ENCODE measurements at regions not wholly inside any gene's neighbourhood (a gene's known extent, or its start where the extent isn't known, plus 50 kb on each side); places are given as distances from the start of the nearest gene placed in this dataset.

- H3K4me3 ChIP-seq, result no peak overlapping the region
- FAIRE-seq (peak; percentile 66), DNase-seq (ENCODE audit: extremely low read depth in 1 of 4, low spot score in 3 of 4) (peak; percentile 37 to 53 (median 46)), ATAC-seq (peak; percentile 60)
- H3K9ac ChIP-seq (ENCODE audit: insufficient read depth in 1 of 2, low read depth in 2 of 2, low read length in 2 of 2), result no peak overlapping the region
- H3K27ac ChIP-seq (ENCODE audit: extremely low read depth, low read depth, low read length), result no peak overlapping the region
- in situ Hi-C loops (cut with MboI) (no loop called here), intact Hi-C loops (cut with micrococcal nuclease) (no loop called here)
- no peaks in the 10 kb centered on the region for H4K20me1 ChIP-seq (replicated peaks; ENCODE audit: control insufficient read depth, insufficient read depth, low read length)
- peaks cover 0 to 12% of the 10 kb centered on the region in 2 experiments; a peak in 3 of 5 replicates for H3K4me1 ChIP-seq (replicated peaks in 1 of 2; ENCODE audit: control insufficient read depth in 2 of 2, insufficient read depth in 2 of 2, low read length in 2 of 2)
- WGBS (ENCODE audit: insufficient coverage, low coverage, missing lambda C conversion rate), result 17% methylated on average over 8 of the region's 8 CpGs
- BruUV-seq (replicated peaks), result no TSS peak
- POLR2A ChIA-PET, result interaction anchor here (0.6 to 1.7 kb wide), 7 partner anchors 10 to 183 kb away, joined by 3 to 9 read pairs (median 3); no protein-coding TSS in a partner anchor
- H3K36me3 ChIP-seq (ENCODE audit: control insufficient read depth, insufficient read depth, low read length), result no peaks in the 10 kb centered on the region
- H2AFZ ChIP-seq (ENCODE audit: low read depth, low read length), result peak overlapping the region; percentile 52
- H3K4me2 ChIP-seq (ENCODE audit: insufficient read depth, low read length), result no peak overlapping the region; the same call in 1 of the 2 replicates
- H3K9me1 ChIP-seq (ENCODE audit: control insufficient read depth, insufficient read depth, low read length), result no peaks in the 10 kb centered on the region
- CTCF ChIA-PET (ENCODE audit: low intra/inter-chr PET ratio), result no interaction called here
- no peaks in the 10 kb centered on the region for H3K79me2 ChIP-seq (ENCODE audit: control insufficient read depth, insufficient read depth, low read length)
- H3K9me3 ChIP-seq (replicated peaks; ENCODE audit: control insufficient read depth, insufficient read depth, low read depth, low read length), result no peaks in the 10 kb centered on the region
- peaks cover 0 to 42% of the 10 kb centered on the region in 2 experiments; a peak in 2 of 5 replicates for H3K27me3 ChIP-seq (ENCODE audit: control insufficient read depth in 2 of 2, insufficient read depth in 2 of 2, low read length in 2 of 2)
- TF ChIP-seq ZNF280B (CRISPR knock-in tag; IDR thresholded peaks at IDR 0.05), result no peak
- no peak for TF ChIP-seq BCLAF1 (IDR thresholded peaks at IDR 0.05; ENCODE audit: borderline replicate concordance in 1 of 2, control insufficient read depth in 1 of 2, low read depth in 2 of 2, low read length in 1 of 2)
- TF ChIP-seq, protein P1, sequence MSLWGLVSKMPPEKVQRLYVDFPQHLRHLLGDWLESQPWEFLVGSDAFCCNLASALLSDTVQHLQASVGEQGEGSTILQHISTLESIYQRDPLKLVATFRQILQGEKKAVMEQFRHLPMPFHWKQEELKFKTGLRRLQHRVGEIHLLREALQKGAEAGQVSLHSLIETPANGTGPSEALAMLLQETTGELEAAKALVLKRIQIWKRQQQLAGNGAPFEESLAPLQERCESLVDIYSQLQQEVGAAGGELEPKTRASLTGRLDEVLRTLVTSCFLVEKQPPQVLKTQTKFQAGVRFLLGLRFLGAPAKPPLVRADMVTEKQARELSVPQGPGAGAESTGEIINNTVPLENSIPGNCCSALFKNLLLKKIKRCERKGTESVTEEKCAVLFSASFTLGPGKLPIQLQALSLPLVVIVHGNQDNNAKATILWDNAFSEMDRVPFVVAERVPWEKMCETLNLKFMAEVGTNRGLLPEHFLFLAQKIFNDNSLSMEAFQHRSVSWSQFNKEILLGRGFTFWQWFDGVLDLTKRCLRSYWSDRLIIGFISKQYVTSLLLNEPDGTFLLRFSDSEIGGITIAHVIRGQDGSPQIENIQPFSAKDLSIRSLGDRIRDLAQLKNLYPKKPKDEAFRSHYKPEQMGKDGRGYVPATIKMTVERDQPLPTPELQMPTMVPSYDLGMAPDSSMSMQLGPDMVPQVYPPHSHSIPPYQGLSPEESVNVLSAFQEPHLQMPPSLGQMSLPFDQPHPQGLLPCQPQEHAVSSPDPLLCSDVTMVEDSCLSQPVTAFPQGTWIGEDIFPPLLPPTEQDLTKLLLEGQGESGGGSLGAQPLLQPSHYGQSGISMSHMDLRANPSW (CRISPR knock-in tag; IDR thresholded peaks at IDR 0.05), result no peak
- TF ChIP-seq FOXJ2 (tag; IDR thresholded peaks at IDR 0.05), result 0 out of 2 replicates have a peak, but pooled peaks have one; percentile 44
- TF ChIP-seq CBX2 (IDR thresholded peaks at IDR 0.05; ENCODE audit: insufficient read depth, low read length, poor library complexity, severe bottlenecking), result no peak
- no peak for TF ChIP-seq ZNF263 (CRISPR knock-in tag; IDR thresholded peaks at IDR 0.05; ENCODE audit: borderline replicate concordance)
- no peak for TF ChIP-seq CBX1 (IDR thresholded peaks at IDR 0.05; ENCODE audit: low read depth)
- peak; percentile 33; the same call in 1 of the 2 replicates for TF ChIP-seq BCOR (IDR thresholded peaks at IDR 0.05)
- no peak for TF ChIP-seq NFYB (IDR thresholded peaks at IDR 0.05; ENCODE audit: extremely low read depth, insufficient read length)
- no peak for TF ChIP-seq TOE1 (IDR thresholded peaks at IDR 0.05; ENCODE audit: borderline replicate concordance)
- TF ChIP-seq TOE1 (CRISPR knock-in tag; IDR thresholded peaks at IDR 0.05; ENCODE audit: borderline replicate concordance, low read depth), result no peak
- TF ChIP-seq NUFIP1 (IDR thresholded peaks at IDR 0.05; ENCODE audit: partially characterized antibody), result no peak
Measured at GRCh38 chr2:20561637-20562454, 89.1 kb downstream of the HS1BP3 start.
